Trophoblast cell (in vitro differentiated cells and primary cell): ENCODE measurements at regions not wholly inside any gene's neighbourhood (a gene's known extent, or its start where the extent isn't known, plus 50 kb on each side); places are given as distances from the start of the nearest gene placed in this dataset.

Experiments used
- DNase-seq, 2 donors: peaks; one replicate each; pipeline ENCODE4 v3.0.0-alpha.2; 2016
- H2AFZ ChIP-seq: 2 replicates; pipeline ENCODE4 v1.6.1; 2013; ENCODE audit warnings: low read length, moderate library complexity, mild to moderate bottlenecking; ENCODE audit not compliant: insufficient read depth, poor library complexity
- H2AK5ac ChIP-seq: 2 replicates; pipeline ENCODE4 v1.6.1; 2013; ENCODE audit warnings: mild to moderate bottlenecking, low read length
- H2BK120ac ChIP-seq: 2 replicates; pipeline ENCODE4 v1.6.1; 2013; ENCODE audit warnings: low read length, mild to moderate bottlenecking, moderate library complexity; ENCODE audit not compliant: insufficient read depth, poor library complexity
- H2BK12ac ChIP-seq: 2 replicates; pipeline ENCODE4 v1.6.1; 2013; ENCODE audit warnings: mild to moderate bottlenecking, low read length, moderate library complexity
- H2BK5ac ChIP-seq: 2 replicates; pipeline ENCODE4 v1.6.1; 2013; ENCODE audit warnings: low read length, low read depth, moderate library complexity, mild to moderate bottlenecking; ENCODE audit not compliant: poor library complexity
- H3K14ac ChIP-seq: 2 replicates; pipeline ENCODE4 v1.6.1; 2013; ENCODE audit warnings: mild to moderate bottlenecking, low read length
- H3K18ac ChIP-seq: 2 replicates; pipeline ENCODE4 v1.6.1; 2013; ENCODE audit warnings: mild to moderate bottlenecking, low read length
- H3K23ac ChIP-seq: 2 replicates; pipeline ENCODE4 v1.6.1; 2013; ENCODE audit warnings: low read length
- H3K27ac ChIP-seq: 2 replicates; pipeline ENCODE4 v1.5.1; 2013; ENCODE audit warnings: low read depth, mild to moderate bottlenecking, inconsistent platforms, low read length, moderate library complexity
- H3K27me3 ChIP-seq: 2 replicates; pipeline ENCODE4 v1.6.1; 2013; ENCODE audit warnings: inconsistent platforms, mild to moderate bottlenecking, low read length, moderate library complexity; ENCODE audit not compliant: insufficient read depth
- H3K36me3 ChIP-seq, 2 experiments: 1 replicate in 1 of 2; 2 replicates in 1 of 2; pipeline ENCODE4 v1.6.1; 2013; ENCODE audit warnings: low read length in 2 of 2, mild to moderate bottlenecking in 2 of 2, moderate library complexity in 1 of 2; ENCODE audit not compliant: insufficient read depth in 2 of 2, control insufficient read depth in 1 of 2
- H3K4ac ChIP-seq: 2 replicates; pipeline ENCODE4 v1.6.1; 2013; ENCODE audit warnings: low read depth, mild to moderate bottlenecking, low read length, moderate library complexity
- H3K4me1 ChIP-seq, 2 experiments: 1 replicate in 1 of 2; 2 replicates in 1 of 2; pipeline ENCODE4 v1.6.1; 2013; ENCODE audit warnings: low read length in 2 of 2, mild to moderate bottlenecking in 2 of 2, moderate library complexity in 1 of 2; ENCODE audit not compliant: insufficient read depth in 2 of 2, control insufficient read depth in 1 of 2
- H3K4me2 ChIP-seq: 2 replicates; pipeline ENCODE4 v1.6.1; 2013; ENCODE audit warnings: inconsistent platforms, mild to moderate bottlenecking, low read length, moderate library complexity
- H3K4me3 ChIP-seq: 2 replicates; pipeline ENCODE4 v1.5.1; 2013; ENCODE audit warnings: mild to moderate bottlenecking, low read depth, low read length, inconsistent platforms
- H3K79me1 ChIP-seq: one replicate; pipeline ENCODE4 v1.6.1; 2013; ENCODE audit warnings: low read length
- H3K79me2 ChIP-seq: 2 replicates; pipeline ENCODE4 v1.6.1; 2013; ENCODE audit warnings: low read length, mild to moderate bottlenecking; ENCODE audit not compliant: control insufficient read depth, insufficient read depth, poor library complexity
- H3K9ac ChIP-seq: 2 replicates; pipeline ENCODE4 v1.6.1; 2013; ENCODE audit warnings: mild to moderate bottlenecking, low read length
- H3K9me3 ChIP-seq: 2 replicates; pipeline ENCODE4 v1.6.1; 2013; ENCODE audit warnings: low read depth, mild to moderate bottlenecking, control low read depth, inconsistent platforms, low read length; ENCODE audit not compliant: insufficient read depth
- H4K12ac ChIP-seq: 2 replicates; pipeline ENCODE4 v1.6.1; 2013; ENCODE audit warnings: low read depth, mild to moderate bottlenecking, low read length, moderate library complexity
- H4K8ac ChIP-seq: 2 replicates; pipeline ENCODE4 v1.6.1; 2013; ENCODE audit warnings: low read depth, mild to moderate bottlenecking, low read length, moderate library complexity
- H4K91ac ChIP-seq: one replicate; pipeline ENCODE4 v1.6.1; 2013; ENCODE audit warnings: low read depth, mild to moderate bottlenecking, low read length, moderate library complexity
- WGBS: extraction: QIAGEN DNeasy Blood & Tissue Kit; methylation state at CpG from one replicate; pipeline ENCODE4 v1.1.7; 2013; ENCODE audit warnings: missing lambda C conversion rate; ENCODE audit not compliant: insufficient read length, insufficient coverage; ENCODE audit errors: extremely low coverage; 5-methylcytosine and 5-hydroxymethylcytosine counted together

GRCh38 chr11:127115844-127116243 lies 115.3 kb upstream of the KIRREL3 start:
- Histone ChIP-seq H4K91ac (no peak overlapping the region), H3K27me3 (no peaks in the 10 kb centered on the region), H4K8ac (no peak overlapping the region), H3K4ac (no peak overlapping the region), H3K4me3 (no peak overlapping the region), H3K23ac (no peak overlapping the region), H2BK120ac (no peak overlapping the region), H3K27ac (no peak overlapping the region), H3K36me3 (no peaks in the 10 kb centered on the region), H3K9ac (no peak overlapping the region), H2AK5ac (no peak overlapping the region), H2BK12ac (no peak overlapping the region), H2AFZ (no peak overlapping the region), H3K9me3 (no peaks in the 10 kb centered on the region), H3K4me1 (peaks cover 5 to 6% of the 10 kb centered on the region in 2 experiments), H4K12ac (no peak overlapping the region), H3K79me1 (no peaks in the 10 kb centered on the region), H2BK5ac (no peak overlapping the region), H3K18ac (no peak overlapping the region), H3K79me2 (no peaks in the 10 kb centered on the region), H3K4me2 (no peak overlapping the region), H3K14ac (no peak overlapping the region)
- no CpG with 5 or more reads among the region's 17 CpGs for WGBS
- no peak for DNase-seq

- no peaks in the 10 kb centered on the region for H3K79me1 ChIP-seq
- no peaks in the 10 kb centered on the region for H3K27me3 ChIP-seq
- H3K4ac ChIP-seq, result no peak overlapping the region
- WGBS, result no CpG with 5 or more reads among the region's 5 CpGs
- no peak overlapping the region for H4K12ac ChIP-seq
- no peak overlapping the region for H2BK5ac ChIP-seq
- no peak for DNase-seq
- no peak overlapping the region for H2BK120ac ChIP-seq
- peaks cover 5 to 6% of the 10 kb centered on the region in 2 experiments for H3K4me1 ChIP-seq
- H3K4me2 ChIP-seq, result no peak overlapping the region
- H4K91ac ChIP-seq, result no peak overlapping the region
- no peak overlapping the region for H2AK5ac ChIP-seq
- H3K18ac ChIP-seq, result no peak overlapping the region
- no peaks in the 10 kb centered on the region for H3K9me3 ChIP-seq
- H3K4me3 ChIP-seq, result no peak overlapping the region
- H3K23ac ChIP-seq, result no peak overlapping the region
- H3K79me2 ChIP-seq, result no peaks in the 10 kb centered on the region
- no peak overlapping the region for H3K9ac ChIP-seq
- H3K27ac ChIP-seq, result no peak overlapping the region
- H3K36me3 ChIP-seq, result no peaks in the 10 kb centered on the region
- H2BK12ac ChIP-seq, result no peak overlapping the region
- H2AFZ ChIP-seq, result no peak overlapping the region
- H3K14ac ChIP-seq, result no peak overlapping the region
- H4K8ac ChIP-seq, result no peak overlapping the region
Measured at GRCh38 chr11:127114035-127114434, 113.5 kb upstream of the KIRREL3 start.

- H3K4me3 ChIP-seq, result no peak overlapping the region
- H3K9me3 ChIP-seq, result no peaks in the 10 kb centered on the region
- H3K9ac ChIP-seq, result no peak overlapping the region
- no peak overlapping the region for H2BK120ac ChIP-seq
- H3K23ac ChIP-seq, result no peak overlapping the region
- no peaks in the 10 kb centered on the region for H3K36me3 ChIP-seq
- no peaks in the 10 kb centered on the region for H3K79me2 ChIP-seq
- H2AK5ac ChIP-seq, result no peak overlapping the region
- no peaks in the 10 kb centered on the region for H3K27me3 ChIP-seq
- H4K8ac ChIP-seq, result no peak overlapping the region
- H2AFZ ChIP-seq, result no peak overlapping the region
- no peak overlapping the region for H3K27ac ChIP-seq
- no peaks in the 10 kb centered on the region for H3K79me1 ChIP-seq
- H4K91ac ChIP-seq, result no peak overlapping the region
- no peak overlapping the region for H2BK12ac ChIP-seq
- H3K4me1 ChIP-seq, result no peaks in the 10 kb centered on the region
- H3K4me2 ChIP-seq, result no peak overlapping the region
- no peak overlapping the region for H3K18ac ChIP-seq
- no peak overlapping the region for H4K12ac ChIP-seq
- no peak overlapping the region for H3K4ac ChIP-seq
- no peak overlapping the region for H2BK5ac ChIP-seq
- DNase-seq, result no peak
- WGBS, result no CpG with 5 or more reads among the region's 6 CpGs
- no peak overlapping the region for H3K14ac ChIP-seq
Measured at GRCh38 chr11:127110542-127110941, 110.0 kb upstream of the KIRREL3 start.

GRCh38 chr11:127109796-127110480 lies 109.4 kb upstream of the KIRREL3 start:
- DNase-seq, result no peak
- no CpG with 5 or more reads among the region's 5 CpGs for WGBS
- Histone ChIP-seq H2AFZ (no peak overlapping the region), H3K36me3 (no peaks in the 10 kb centered on the region), H2BK5ac (no peak overlapping the region), H3K4me3 (no peak overlapping the region), H4K12ac (no peak overlapping the region), H3K9ac (no peak overlapping the region), H3K27me3 (no peaks in the 10 kb centered on the region), H3K4me2 (no peak overlapping the region), H3K4me1 (no peaks in the 10 kb centered on the region), H3K79me2 (no peaks in the 10 kb centered on the region), H3K23ac (no peak overlapping the region), H4K8ac (no peak overlapping the region), H3K9me3 (no peaks in the 10 kb centered on the region), H3K27ac (no peak overlapping the region), H3K79me1 (no peaks in the 10 kb centered on the region), H2BK12ac (no peak overlapping the region), H3K14ac (no peak overlapping the region), H4K91ac (no peak overlapping the region), H2BK120ac (no peak overlapping the region), H3K4ac (no peak overlapping the region), H3K18ac (no peak overlapping the region), H2AK5ac (no peak overlapping the region)
